Ascending aorta (tissue), 2 donors: ENCODE measurements at regions not wholly inside any gene's neighbourhood (a gene's known extent, or its start where the extent isn't known, plus 50 kb on each side); places are given as distances from the start of the nearest gene placed in this dataset.

Source experiments
- DNase-seq, 2 donors: peaks; one replicate each; pipeline ENCODE4 v3.0.0-alpha.2; 2019; ENCODE audit warnings: low spot score in 2 of 2
- H3K27ac ChIP-seq, 2 donors: fragments of 200-600 bp; sonication (generic); one replicate each; pipeline ENCODE4 v1.5.1; 2016 to 2017; ENCODE audit warnings: mild to moderate bottlenecking in 1 of 2
- H3K27me3 ChIP-seq: fragments of 200-600 bp; sonication (generic); one replicate; pipeline ENCODE4 v1.5.1; 2017
- H3K36me3 ChIP-seq, 2 donors: fragments of 200-600 bp; sonication (generic); one replicate each; pipeline ENCODE4 v1.5.1; 2016
- H3K4me1 ChIP-seq, 2 donors: fragments of 200-600 bp; sonication (generic); one replicate each; pipeline ENCODE4 v1.5.1; 2016 to 2017; ENCODE audit warnings: mild to moderate bottlenecking in 1 of 2
- H3K4me3 ChIP-seq, 2 donors: fragments of 200-600 bp; sonication (generic); one replicate each; pipeline ENCODE4 v1.5.1; 2016 to 2017; ENCODE audit warnings: mild to moderate bottlenecking in 1 of 2
- H3K9me3 ChIP-seq, 2 donors: fragments of 200-600 bp; sonication (generic); one replicate each; pipeline ENCODE4 v1.5.1; 2016
- CTCF ChIP-seq, 3 experiments: fragments of 200-600 bp in 2 of 3; fragments of 450-650 bp in 1 of 3; sonication (generic) in 2 of 3; IDR thresholded peaks; one replicate each; pipeline ENCODE4 v1.5.1; 2016 to 2019; ENCODE audit warnings: antibody characterized with exemption in 3 of 3, mild to moderate bottlenecking in 1 of 3, moderate library complexity in 1 of 3
- intact Hi-C: fragments of 100-400 bp; cut with DNase I; formaldehyde crosslinking; loops from one replicate; pipeline ENCODE4 v1.15.1; 2023

- H3K36me3 ChIP-seq, result no peaks in the 10 kb centered on the region
- no peaks in the 10 kb centered on the region for H3K9me3 ChIP-seq
- intact Hi-C loops, result no loop called here
- DNase-seq, result no peak
- H3K27ac ChIP-seq, result no peak overlapping the region
- no peak overlapping the region for H3K4me3 ChIP-seq
- H3K27me3 ChIP-seq, result no peaks in the 10 kb centered on the region
- no peaks in the 10 kb centered on the region for H3K4me1 ChIP-seq
- no peak for TF ChIP-seq CTCF (IDR thresholded peaks at IDR 0.05)
These were observed 541.0 kb upstream of the ADGRL4 start for GRCh38 chr1:79547514-79547913.

- intact Hi-C loops, result no loop called here
- no peak overlapping the region for H3K4me3 ChIP-seq
- no peaks in the 10 kb centered on the region for H3K27me3 ChIP-seq
- no peaks in the 10 kb centered on the region for H3K4me1 ChIP-seq
- no peak for DNase-seq
- no peak overlapping the region for H3K27ac ChIP-seq
- no peaks in the 10 kb centered on the region for H3K9me3 ChIP-seq
- TF ChIP-seq CTCF (IDR thresholded peaks at IDR 0.05), result no peak
- H3K36me3 ChIP-seq, result no peaks in the 10 kb centered on the region
These were observed 536.9 kb upstream of the ADGRL4 start for GRCh38 chr1:79543394-79543793.

- intact Hi-C loops, result no loop called here
- DNase-seq, result no peak
- no peak overlapping the region for H3K27ac ChIP-seq
These were observed 532.5 kb upstream of the ADGRL4 start for GRCh38 chr1:79539001-79539400.

GRCh38 chr1:79532555-79532954 lies 526.0 kb upstream of the ADGRL4 start:
- intact Hi-C loops, result no loop called here
- Histone ChIP-seq H3K27ac (no peak overlapping the region), H3K4me1 (no peaks in the 10 kb centered on the region), H3K36me3 (no peaks in the 10 kb centered on the region), H3K9me3 (no peaks in the 10 kb centered on the region), H3K4me3 (no peak overlapping the region), H3K27me3 (no peaks in the 10 kb centered on the region)
- TF ChIP-seq CTCF (IDR thresholded peaks at IDR 0.05), result no peak
- no peak for DNase-seq

More at GRCh38 chr1:79539001-79539400, 532.5 kb upstream of the ADGRL4 start:
- H3K4me3 ChIP-seq, result no peak overlapping the region
- no peak for TF ChIP-seq CTCF (IDR thresholded peaks at IDR 0.05)
- no peaks in the 10 kb centered on the region for H3K9me3 ChIP-seq
- no peaks in the 10 kb centered on the region for H3K36me3 ChIP-seq
- H3K4me1 ChIP-seq, result no peaks in the 10 kb centered on the region
- H3K27me3 ChIP-seq, result no peaks in the 10 kb centered on the region

- intact Hi-C loops, result no loop called here
- TF ChIP-seq CTCF (IDR thresholded peaks at IDR 0.05), result no peak
- DNase-seq, result no peak
- Histone ChIP-seq H3K36me3 (no peaks in the 10 kb centered on the region), H3K4me1 (no peaks in the 10 kb centered on the region), H3K9me3 (no peaks in the 10 kb centered on the region), H3K27me3 (no peaks in the 10 kb centered on the region), H3K4me3 (no peak overlapping the region), H3K27ac (no peak overlapping the region)
These were observed 525.3 kb upstream of the ADGRL4 start for GRCh38 chr1:79531790-79532189.

GRCh38 chr1:79530476-79530875 lies 523.9 kb upstream of the ADGRL4 start:
- intact Hi-C loops, result no loop called here
- TF ChIP-seq CTCF (IDR thresholded peaks at IDR 0.05), result no peak

More at GRCh38 chr1:79530476-79530875, 523.9 kb upstream of the ADGRL4 start:
- H3K4me3 ChIP-seq, result no peak overlapping the region
- no peak overlapping the region for H3K27ac ChIP-seq
- no peaks in the 10 kb centered on the region for H3K36me3 ChIP-seq
- no peaks in the 10 kb centered on the region for H3K27me3 ChIP-seq
- H3K9me3 ChIP-seq, result no peaks in the 10 kb centered on the region
- DNase-seq, result no peak
- no peaks in the 10 kb centered on the region for H3K4me1 ChIP-seq
